ENCODE measurements at regions not wholly inside any gene's neighbourhood (a gene's known extent, or its start where the extent isn't known, plus 50 kb on each side); places are given as distances from the start of the nearest gene placed in this dataset.

- Histone ChIP-seq H3K4me3 (ENCODE audit: low read depth, low read length, poor library complexity, severe bottlenecking) (no peak overlapping the region), H3K27me3 (replicated peaks; ENCODE audit: insufficient read depth, low read depth, low read length, poor library complexity) (no peaks in the 10 kb centered on the region), H3K27ac (ENCODE audit: low read depth, low read length, poor library complexity, severe bottlenecking) (no peak overlapping the region), H3K36me3 (ENCODE audit: insufficient read depth, low read length, poor library complexity, severe bottlenecking) (no peaks in the 10 kb centered on the region), H3K4me1 (ENCODE audit: insufficient read depth, low read length, poor library complexity, severe bottlenecking) (no peaks in the 10 kb centered on the region), H3K9me3 (ENCODE audit: low read depth, low read length, poor library complexity, severe bottlenecking) (no peaks in the 10 kb centered on the region)
- ChIA-PET POLR2A (ENCODE audit: low non-redundant PET) (no interaction called here), CTCF (no interaction called here)
- intact Hi-C loops (cut with micrococcal nuclease; ENCODE audit: unreplicated experiment) = no loop called here
- no peak for DNase-seq (ENCODE audit: low spot score)
- no TSS peak for BruUV-seq (replicated peaks)
- TF ChIP-seq CTCF (conservative IDR thresholded peaks at IDR 0.05; ENCODE audit: low read depth, low read length) (no peak), EZH2 (IDR thresholded peaks at IDR 0.05; ENCODE audit: borderline replicate concordance, low read depth, low read length, poor library complexity, severe bottlenecking) (no peak)
Measured at GRCh38 chr12:91978143-91978542, 167.5 kb downstream of the BTG1 start.

- ChIA-PET POLR2A (ENCODE audit: low non-redundant PET) (no interaction called here), CTCF (no interaction called here)
- BruUV-seq (replicated peaks) = no TSS peak
- intact Hi-C loops (cut with micrococcal nuclease; ENCODE audit: unreplicated experiment) = no loop called here
- DNase-seq (ENCODE audit: low spot score) = no peak
- Histone ChIP-seq H3K4me3 (ENCODE audit: low read depth, low read length, poor library complexity, severe bottlenecking) (no peak overlapping the region), H3K27me3 (replicated peaks; ENCODE audit: insufficient read depth, low read depth, low read length, poor library complexity) (no peaks in the 10 kb centered on the region), H3K9me3 (ENCODE audit: low read depth, low read length, poor library complexity, severe bottlenecking) (no peaks in the 10 kb centered on the region), H3K4me1 (ENCODE audit: insufficient read depth, low read length, poor library complexity, severe bottlenecking) (no peaks in the 10 kb centered on the region), H3K27ac (ENCODE audit: low read depth, low read length, poor library complexity, severe bottlenecking) (no peak overlapping the region), H3K36me3 (ENCODE audit: insufficient read depth, low read length, poor library complexity, severe bottlenecking) (no peaks in the 10 kb centered on the region)
- no peak for TF ChIP-seq CTCF (conservative IDR thresholded peaks at IDR 0.05; ENCODE audit: low read depth, low read length)
- TF ChIP-seq EZH2 (IDR thresholded peaks at IDR 0.05; ENCODE audit: borderline replicate concordance, low read depth, low read length, poor library complexity, severe bottlenecking) = no peak
Measured at GRCh38 chr12:91975891-91976290, 169.8 kb downstream of the BTG1 start.

DNA sequence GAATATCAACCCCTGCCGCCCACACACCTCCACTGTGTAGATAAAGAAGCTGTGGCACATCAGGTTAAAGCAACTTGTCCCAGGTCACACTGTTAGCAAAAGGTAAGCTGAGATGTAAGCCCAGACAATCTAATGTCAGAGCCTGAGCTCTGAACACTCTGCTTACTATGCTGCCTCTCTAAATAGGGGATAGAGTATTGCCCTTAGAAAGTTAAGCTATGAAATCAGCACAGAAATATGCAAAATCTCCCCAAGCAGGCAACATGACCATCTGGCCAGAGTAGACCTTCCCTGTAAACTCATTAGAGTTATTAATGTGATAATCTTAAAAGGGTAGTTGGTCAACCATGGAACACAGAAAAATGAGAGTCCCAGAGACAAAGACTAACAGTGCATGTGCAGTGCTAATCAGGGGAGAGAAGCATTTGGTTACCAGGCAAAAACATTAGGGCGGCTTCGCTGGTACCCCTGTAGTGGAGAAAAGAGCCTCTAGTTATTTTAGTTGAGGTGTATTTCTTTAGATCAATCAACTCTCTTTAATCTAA is 171.0 kb downstream of the BTG1 start:
- no peaks in the 10 kb centered on the region for H3K27me3 ChIP-seq (replicated peaks; ENCODE audit: insufficient read depth, low read depth, low read length, poor library complexity)
- H3K36me3 ChIP-seq (ENCODE audit: insufficient read depth, low read length, poor library complexity, severe bottlenecking) = no peaks in the 10 kb centered on the region
- no peaks in the 10 kb centered on the region for H3K4me1 ChIP-seq (ENCODE audit: insufficient read depth, low read length, poor library complexity, severe bottlenecking)
- H3K4me3 ChIP-seq (ENCODE audit: low read depth, low read length, poor library complexity, severe bottlenecking) = no peak overlapping the region
- TF ChIP-seq EZH2 (IDR thresholded peaks at IDR 0.05; ENCODE audit: borderline replicate concordance, low read depth, low read length, poor library complexity, severe bottlenecking) = no peak
- TF ChIP-seq CTCF (conservative IDR thresholded peaks at IDR 0.05; ENCODE audit: low read depth, low read length) = no peak
- H3K27ac ChIP-seq (ENCODE audit: low read depth, low read length, poor library complexity, severe bottlenecking) = no peak overlapping the region
- no peak for DNase-seq (ENCODE audit: low spot score)
- intact Hi-C loops (cut with micrococcal nuclease; ENCODE audit: unreplicated experiment) = no loop called here
- ChIA-PET CTCF (no interaction called here), POLR2A (ENCODE audit: low non-redundant PET) (no interaction called here)
- BruUV-seq (replicated peaks) = no TSS peak
- H3K9me3 ChIP-seq (ENCODE audit: low read depth, low read length, poor library complexity, severe bottlenecking) = no peaks in the 10 kb centered on the region

Data from A673 (cell line).